D341Med (cell line): ENCODE measurements at regions not wholly inside any gene's neighbourhood (a gene's known extent, or its start where the extent isn't known, plus 50 kb on each side); places are given as distances from the start of the nearest gene placed in this dataset.

Experiments used
- DNase-seq: peaks from one replicate; pipeline ENCODE4 v3.0.0; 2012; ENCODE audit warnings: low spot score

- no peak for DNase-seq
Measured at GRCh38 chr10:33412653-33413361, 78.3 kb upstream of the NRP1 start.

- DNase-seq = no peak
Measured at GRCh38 chr10:33412241-33412640, 77.8 kb upstream of the NRP1 start.

GRCh38 chr10:33410860-33411234, 76.4 kb upstream of the NRP1 start:
- DNase-seq = no peak

- DNase-seq = no peak
Measured at GRCh38 chr10:33410096-33410859, 75.8 kb upstream of the NRP1 start.

- DNase-seq = no peak
Measured at GRCh38 chr10:33406596-33406995, 72.1 kb upstream of the NRP1 start.

GRCh38 chr10:33402220-33403073, 68.0 kb upstream of the NRP1 start:
- no peak for DNase-seq

GRCh38 chr10:33401300-33401699, 66.8 kb upstream of the NRP1 start:
- DNase-seq = no peak

GRCh38 chr10:33398796-33399195, 64.3 kb upstream of the NRP1 start:
- DNase-seq = no peak

- DNase-seq = no peak
Measured at GRCh38 chr10:33396938-33397337, 62.5 kb upstream of the NRP1 start.

- no peak for DNase-seq
Measured at GRCh38 chr10:33396279-33396678, 61.8 kb upstream of the NRP1 start.

- DNase-seq = no peak
Measured at GRCh38 chr10:33395201-33395600, 60.7 kb upstream of the NRP1 start.

- DNase-seq = no peak
Measured at GRCh38 chr10:33392706-33393105, 58.2 kb upstream of the NRP1 start.

- no peak for DNase-seq
Measured at GRCh38 chr10:33391611-33392465, 57.4 kb upstream of the NRP1 start.

GRCh38 chr10:33390046-33390445, 55.6 kb upstream of the NRP1 start:
- no peak for DNase-seq

- no peak for DNase-seq
Measured at GRCh38 chr10:33388785-33389184, 54.3 kb upstream of the NRP1 start.

- no peak for DNase-seq
Measured at GRCh38 chr10:33388382-33388781, 53.9 kb upstream of the NRP1 start.

- DNase-seq = no peak
Measured at GRCh38 chr10:33387720-33388119, 53.3 kb upstream of the NRP1 start.

GRCh38 chr10:33386926-33387325, 52.5 kb upstream of the NRP1 start:
- no peak for DNase-seq

GRCh38 chr10:33385686-33386085, 51.2 kb upstream of the NRP1 start:
- DNase-seq = no peak

- no peak for DNase-seq
Measured at GRCh38 chr10:33385015-33385414, 50.5 kb upstream of the NRP1 start.
